ENCODE measurements at regions not wholly inside any gene's neighbourhood (a gene's known extent, or its start where the extent isn't known, plus 50 kb on each side); places are given as distances from the start of the nearest gene placed in this dataset.

GRCh38 chr6:115668211-115668610 is 392.5 kb downstream of the FRK start:
- H3K9me3 ChIP-seq (ENCODE audit: control insufficient read depth, insufficient read depth, low read length) = no peaks in the 10 kb centered on the region
- no peak overlapping the region for H3K9ac ChIP-seq (ENCODE audit: low read depth, low read length)
- H3K36me3 ChIP-seq (ENCODE audit: insufficient read depth, low read length) = no peaks in the 10 kb centered on the region
- no peaks in the 10 kb centered on the region for H3K4me1 ChIP-seq (ENCODE audit: insufficient read depth, low read length)

GRCh38 chr6:115667478-115668026 is 393.1 kb downstream of the FRK start:
- H3K9me3 ChIP-seq (ENCODE audit: control insufficient read depth, insufficient read depth, low read length) = no peaks in the 10 kb centered on the region
- H3K36me3 ChIP-seq (ENCODE audit: insufficient read depth, low read length) = no peaks in the 10 kb centered on the region
- no peaks in the 10 kb centered on the region for H3K4me1 ChIP-seq (ENCODE audit: insufficient read depth, low read length)
- no peak overlapping the region for H3K9ac ChIP-seq (ENCODE audit: low read depth, low read length)

GRCh38 chr6:115666997-115667396 is 393.7 kb downstream of the FRK start:
- Histone ChIP-seq H3K9ac (ENCODE audit: low read depth, low read length) (no peak overlapping the region), H3K4me1 (ENCODE audit: insufficient read depth, low read length) (no peaks in the 10 kb centered on the region), H3K9me3 (ENCODE audit: control insufficient read depth, insufficient read depth, low read length) (no peaks in the 10 kb centered on the region), H3K36me3 (ENCODE audit: insufficient read depth, low read length) (no peaks in the 10 kb centered on the region)

DNA sequence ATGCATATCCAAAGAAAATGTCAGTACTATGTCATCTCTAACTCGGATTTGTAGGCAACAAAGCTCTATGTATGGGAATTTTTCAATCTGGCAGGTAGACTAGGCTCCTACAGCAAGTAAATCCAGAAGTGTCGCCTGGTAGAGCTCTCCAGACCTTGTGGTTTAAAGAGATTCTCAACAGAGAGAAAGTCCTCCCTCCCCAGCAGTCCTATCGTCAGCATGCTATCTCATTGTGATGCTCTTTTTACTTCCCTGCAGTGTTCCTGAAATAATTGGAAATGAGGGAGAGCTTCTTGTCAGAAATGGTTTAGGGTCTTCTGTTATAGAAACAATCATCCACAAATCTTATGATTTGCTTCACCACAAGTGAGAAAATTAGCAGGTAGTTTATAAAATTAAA is 395.4 kb downstream of the FRK start:
- no peaks in the 10 kb centered on the region for H3K36me3 ChIP-seq (ENCODE audit: insufficient read depth, low read length)
- H3K9me3 ChIP-seq (ENCODE audit: control insufficient read depth, insufficient read depth, low read length) = no peaks in the 10 kb centered on the region
- no peaks in the 10 kb centered on the region for H3K4me1 ChIP-seq (ENCODE audit: insufficient read depth, low read length)
- no peak overlapping the region for H3K9ac ChIP-seq (ENCODE audit: low read depth, low read length)

DNA sequence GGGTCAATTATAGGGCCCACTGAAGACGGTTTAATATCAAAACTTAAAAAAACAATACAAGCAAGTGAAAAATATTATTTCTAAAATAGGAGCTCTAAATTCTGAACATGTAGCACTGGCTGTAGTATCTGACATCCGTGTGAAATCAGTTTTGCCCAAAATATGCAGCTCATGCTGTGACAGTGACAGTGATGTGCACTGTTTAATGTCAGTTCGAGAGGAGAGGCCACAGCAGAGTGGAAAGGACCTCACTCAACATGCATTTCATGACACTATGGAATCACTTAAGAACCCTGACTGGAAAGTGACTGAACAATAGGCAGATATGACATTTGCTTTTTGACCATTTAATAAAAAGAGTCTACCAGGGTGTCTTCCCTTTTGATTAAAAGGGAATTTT is 397.0 kb downstream of the FRK start:
- no peaks in the 10 kb centered on the region for H3K4me1 ChIP-seq (ENCODE audit: insufficient read depth, low read length)
- no peaks in the 10 kb centered on the region for H3K9me3 ChIP-seq (ENCODE audit: control insufficient read depth, insufficient read depth, low read length)
- no peaks in the 10 kb centered on the region for H3K36me3 ChIP-seq (ENCODE audit: insufficient read depth, low read length)
- H3K9ac ChIP-seq (ENCODE audit: low read depth, low read length) = no peak overlapping the region

DNA sequence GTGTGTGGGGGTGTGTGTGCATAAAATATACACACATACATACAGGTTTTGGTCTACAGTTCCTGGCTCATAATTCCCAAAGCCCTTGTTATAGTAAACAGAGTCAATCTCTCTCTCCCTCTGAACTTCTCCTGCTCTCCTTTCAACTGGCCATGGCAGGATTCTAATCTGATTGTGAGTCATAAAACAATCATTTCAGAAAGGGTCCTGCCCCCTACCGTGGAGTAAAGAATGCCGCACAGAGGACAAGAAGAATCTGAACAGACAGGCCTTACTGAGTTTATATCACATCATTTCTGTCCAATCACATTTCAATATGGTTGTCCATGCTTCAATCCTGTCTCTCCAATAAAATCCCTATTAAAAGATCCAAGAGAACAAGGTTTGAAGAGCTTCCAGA is 416.9 kb downstream of the FRK start:
- no peaks in the 10 kb centered on the region for H3K36me3 ChIP-seq (ENCODE audit: insufficient read depth, low read length)
- H3K9me3 ChIP-seq (ENCODE audit: control insufficient read depth, insufficient read depth, low read length) = no peaks in the 10 kb centered on the region
- H3K9ac ChIP-seq (ENCODE audit: low read depth, low read length) = no peak overlapping the region

GRCh38 chr6:115634887-115635286 is 425.8 kb downstream of the FRK start:
- H3K9ac ChIP-seq (ENCODE audit: low read depth, low read length) = no peak overlapping the region
- no peaks in the 10 kb centered on the region for H3K9me3 ChIP-seq (ENCODE audit: control insufficient read depth, insufficient read depth, low read length)
- no peaks in the 10 kb centered on the region for H3K4me1 ChIP-seq (ENCODE audit: insufficient read depth, low read length)
- no peaks in the 10 kb centered on the region for H3K36me3 ChIP-seq (ENCODE audit: insufficient read depth, low read length)

More for the DNA sequence above, 416.9 kb downstream of the FRK start:
- no peaks in the 10 kb centered on the region for H3K4me1 ChIP-seq (ENCODE audit: insufficient read depth, low read length)

DNA sequence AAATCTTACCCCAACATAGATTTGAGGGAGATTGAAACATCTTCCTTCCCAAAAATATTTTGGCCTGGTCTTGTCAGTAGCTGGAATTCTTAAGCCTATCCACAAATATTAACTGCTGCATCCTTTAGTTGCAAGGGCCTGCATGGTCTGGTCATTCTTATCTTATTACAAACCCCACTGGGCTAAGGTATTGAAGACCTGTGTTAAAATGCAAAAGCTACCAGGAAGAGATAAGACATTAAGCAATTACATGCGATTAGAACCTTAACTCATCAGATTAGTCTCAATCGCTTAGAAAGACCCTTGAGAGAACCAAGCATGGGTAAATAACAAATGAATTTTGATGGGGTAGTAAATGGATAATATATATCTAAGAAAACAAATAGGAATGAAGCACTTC is 426.6 kb downstream of the FRK start:
- no peak overlapping the region for H3K9ac ChIP-seq (ENCODE audit: low read depth, low read length)
- H3K9me3 ChIP-seq (ENCODE audit: control insufficient read depth, insufficient read depth, low read length) = no peaks in the 10 kb centered on the region
- H3K4me1 ChIP-seq (ENCODE audit: insufficient read depth, low read length) = no peaks in the 10 kb centered on the region
- H3K36me3 ChIP-seq (ENCODE audit: insufficient read depth, low read length) = no peaks in the 10 kb centered on the region

- H3K9ac ChIP-seq (ENCODE audit: low read depth, low read length) = no peak overlapping the region
- H3K36me3 ChIP-seq (ENCODE audit: insufficient read depth, low read length) = no peaks in the 10 kb centered on the region
- no peaks in the 10 kb centered on the region for H3K9me3 ChIP-seq (ENCODE audit: control insufficient read depth, insufficient read depth, low read length)
- no peaks in the 10 kb centered on the region for H3K4me1 ChIP-seq (ENCODE audit: insufficient read depth, low read length)
Observed at GRCh38 chr6:115631028-115631427, 429.7 kb downstream of the FRK start.

DNA sequence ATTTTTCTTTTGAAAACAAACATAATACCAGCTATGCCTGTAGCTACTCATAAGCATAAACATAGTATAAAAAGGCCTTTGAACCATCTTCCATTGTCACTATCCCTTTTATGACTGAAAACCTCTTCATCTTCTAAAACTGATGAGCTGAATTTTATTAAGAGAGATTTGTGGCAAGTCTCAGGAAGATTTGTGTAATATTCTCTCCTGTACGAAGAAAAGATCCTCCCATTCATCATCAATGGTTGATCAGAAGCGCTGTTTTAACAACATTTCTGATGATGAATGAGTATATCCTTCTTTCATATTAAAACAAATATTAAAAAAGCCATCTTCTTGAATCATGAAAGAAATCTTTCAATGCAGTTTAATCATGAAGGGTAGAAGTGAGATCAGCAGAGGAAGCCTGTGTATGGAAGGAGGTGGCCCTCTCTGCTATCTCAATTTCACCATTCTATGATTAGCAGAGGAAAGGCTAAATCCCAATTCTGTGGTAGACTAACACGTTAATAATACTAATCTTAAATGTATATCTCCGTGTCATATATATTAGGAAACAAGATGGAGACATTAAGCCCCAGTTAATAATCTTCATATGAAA is 430.2 kb downstream of the FRK start:
- Histone ChIP-seq H3K4me1 (ENCODE audit: insufficient read depth, low read length) (no peaks in the 10 kb centered on the region), H3K9me3 (ENCODE audit: control insufficient read depth, insufficient read depth, low read length) (no peaks in the 10 kb centered on the region), H3K9ac (ENCODE audit: low read depth, low read length) (no peak overlapping the region), H3K36me3 (ENCODE audit: insufficient read depth, low read length) (no peaks in the 10 kb centered on the region)

GRCh38 chr6:115629415-115629814 is 431.3 kb downstream of the FRK start:
- Histone ChIP-seq H3K36me3 (ENCODE audit: insufficient read depth, low read length) (no peaks in the 10 kb centered on the region), H3K9ac (ENCODE audit: low read depth, low read length) (no peak overlapping the region), H3K4me1 (ENCODE audit: insufficient read depth, low read length) (no peaks in the 10 kb centered on the region), H3K9me3 (ENCODE audit: control insufficient read depth, insufficient read depth, low read length) (no peaks in the 10 kb centered on the region)

- Histone ChIP-seq H3K36me3 (ENCODE audit: insufficient read depth, low read length) (no peaks in the 10 kb centered on the region), H3K9me3 (ENCODE audit: control insufficient read depth, insufficient read depth, low read length) (no peaks in the 10 kb centered on the region), H3K4me1 (ENCODE audit: insufficient read depth, low read length) (no peaks in the 10 kb centered on the region), H3K9ac (ENCODE audit: low read depth, low read length) (no peak overlapping the region)
Observed at GRCh38 chr6:115618256-115618655, 442.4 kb downstream of the FRK start.

GRCh38 chr6:115617031-115617430 is 443.7 kb downstream of the FRK start:
- no peaks in the 10 kb centered on the region for H3K36me3 ChIP-seq (ENCODE audit: insufficient read depth, low read length)
- no peaks in the 10 kb centered on the region for H3K4me1 ChIP-seq (ENCODE audit: insufficient read depth, low read length)
- H3K9ac ChIP-seq (ENCODE audit: low read depth, low read length) = no peak overlapping the region
- H3K9me3 ChIP-seq (ENCODE audit: control insufficient read depth, insufficient read depth, low read length) = no peaks in the 10 kb centered on the region

- Histone ChIP-seq H3K36me3 (ENCODE audit: insufficient read depth, low read length) (no peaks in the 10 kb centered on the region), H3K4me1 (ENCODE audit: insufficient read depth, low read length) (no peaks in the 10 kb centered on the region), H3K9me3 (ENCODE audit: control insufficient read depth, insufficient read depth, low read length) (no peaks in the 10 kb centered on the region), H3K9ac (ENCODE audit: low read depth, low read length) (no peak overlapping the region)
Observed at GRCh38 chr6:115613488-115613887, 447.2 kb downstream of the FRK start.

DNA sequence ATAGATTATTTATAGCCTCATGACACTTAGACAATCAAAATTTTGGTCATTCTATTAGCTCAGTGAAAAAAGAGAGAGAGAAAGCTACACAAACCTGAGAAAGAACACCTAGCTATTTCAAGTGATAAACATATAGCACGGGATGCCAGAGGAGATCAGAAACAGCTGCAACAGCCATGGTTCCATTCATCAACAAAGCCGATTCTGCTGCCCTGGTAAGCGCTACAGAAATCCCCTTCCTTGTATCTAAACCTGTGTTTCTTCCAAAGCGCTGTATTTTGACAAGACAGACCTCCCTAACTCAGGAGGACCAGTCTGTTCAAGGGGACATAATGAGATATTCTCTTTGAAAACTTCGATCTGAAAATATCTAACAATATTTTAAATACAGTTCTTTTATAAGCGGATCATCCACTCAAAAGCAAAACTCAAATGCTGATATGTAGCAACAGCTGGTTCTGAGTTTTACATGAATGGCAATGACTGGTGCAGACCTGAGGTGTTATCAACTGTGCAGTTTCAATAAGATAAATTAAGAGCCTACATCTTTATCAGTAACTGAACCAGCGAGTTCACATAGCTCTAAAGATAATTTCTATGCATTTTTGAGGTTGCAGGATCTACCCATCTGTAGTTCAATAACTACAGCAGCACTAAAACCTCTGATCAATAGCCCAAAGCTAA is 447.8 kb downstream of the FRK start:
- Histone ChIP-seq H3K4me1 (ENCODE audit: insufficient read depth, low read length) (no peaks in the 10 kb centered on the region), H3K9ac (ENCODE audit: low read depth, low read length) (no peak overlapping the region), H3K9me3 (ENCODE audit: control insufficient read depth, insufficient read depth, low read length) (no peaks in the 10 kb centered on the region), H3K36me3 (ENCODE audit: insufficient read depth, low read length) (no peaks in the 10 kb centered on the region)
